H1 (cell line): ENCODE measurements at regions not wholly inside any gene's neighbourhood (a gene's known extent, or its start where the extent isn't known, plus 50 kb on each side); places are given as distances from the start of the nearest gene placed in this dataset.

ENCODE experiments used
- ASH2L ChIP-seq: fragments of 200-600, 300-600 bp; sonication (generic); IDR thresholded peaks from one replicate; pipeline ENCODE4 v1.7.1; 2017; ENCODE audit warnings: low read length
- ATF2 ChIP-seq: IDR thresholded peaks from 2 replicates; pipeline ENCODE4 v1.6.1; 2012; ENCODE audit warnings: low read length, inconsistent platforms
- KDM1A ChIP-seq: fragments of 200-600, 300-600 bp; sonication (generic); IDR thresholded peaks from 2 replicates; pipeline ENCODE4 v1.7.1; 2016; ENCODE audit warnings: mild to moderate bottlenecking, low read length, borderline replicate concordance
- MAX ChIP-seq: IDR thresholded peaks from 2 replicates; pipeline ENCODE4 v1.6.1; 2012; ENCODE audit warnings: inconsistent platforms
- SRF ChIP-seq: IDR thresholded peaks from 2 replicates; pipeline ENCODE4 v1.6.1; 2011; ENCODE audit warnings: mild to moderate bottlenecking, low read depth, low read length, moderate library complexity
- SUZ12 ChIP-seq: fragments of 200-600 bp; sonication (generic); IDR thresholded peaks from 2 replicates; pipeline ENCODE4 v1.6.1; 2012; ENCODE audit warnings: mild to moderate bottlenecking, inconsistent platforms, low read length, moderate library complexity, mixed read lengths
- TAF1 ChIP-seq: IDR thresholded peaks from 2 replicates; pipeline ENCODE4 v1.6.1; 2011; ENCODE audit warnings: mild to moderate bottlenecking, low read depth, low read length

DNA sequence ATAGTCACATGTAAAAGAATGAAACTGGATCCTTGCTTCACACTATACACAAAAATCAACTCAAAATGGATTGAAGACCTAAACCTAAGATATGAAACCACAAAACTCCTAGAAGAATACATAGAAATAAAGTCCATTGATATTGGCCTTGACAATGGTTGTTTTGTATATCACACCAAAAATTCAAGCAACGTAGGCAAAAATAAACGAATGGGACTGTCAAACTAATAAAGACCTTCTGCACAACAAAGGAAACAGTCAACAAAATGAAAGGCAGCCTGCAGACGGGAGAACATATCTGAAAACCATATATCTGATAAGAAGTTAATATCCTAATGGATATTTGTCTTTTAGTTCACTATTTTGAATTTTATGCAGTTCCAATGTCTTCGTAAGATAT is 292.3 kb upstream of the CNTN5 start (continued):
- TF ChIP-seq ASH2L = no peak
- TF ChIP-seq TAF1 = no peak
- TF ChIP-seq MAX = no peak
- no peak for TF ChIP-seq KDM1A
- TF ChIP-seq ATF2 = no peak
- no peak for TF ChIP-seq SUZ12
- no peak for TF ChIP-seq SRF
- TF ChIP-seq, all 59 proteins: peak for 0
